Cardiac fibroblast (primary cell): ENCODE measurements at regions not wholly inside any gene's neighbourhood (a gene's known extent, or its start where the extent isn't known, plus 50 kb on each side); places are given as distances from the start of the nearest gene placed in this dataset.

Experiments
- DNase-seq, 2 donors: peaks; one replicate each; pipeline versions ENCODE4 v3.0.0 to v3.0.0-alpha.2; 2010; ENCODE audit warnings: low read depth in 2 of 2
- H3K4me3 ChIP-seq, 2 donors: replicated peaks in 1 of 2; 1 replicate in 1 of 2; 2 replicates in 1 of 2; pipeline ENCODE4 v1.5.1; 2011; ENCODE audit warnings: low read depth in 2 of 2, low read length in 2 of 2, mild to moderate bottlenecking in 2 of 2, moderate library complexity in 1 of 2
- CTCF ChIP-seq: IDR thresholded peaks from one replicate; pipeline ENCODE4 v1.5.1; 2011; ENCODE audit warnings: low read depth, mild to moderate bottlenecking, low read length, inconsistent platforms

- TF ChIP-seq CTCF, result no peak
- DNase-seq, result no peak
Observed at GRCh38 chr3:4233488-4233887, 69.7 kb upstream of the SETMAR start.

GRCh38 chr3:4234889-4235288 is 68.3 kb upstream of the SETMAR start:
- TF ChIP-seq CTCF, result no peak
- H3K4me3 ChIP-seq, result no peak overlapping the region
- DNase-seq, result no peak

More at GRCh38 chr3:4233488-4233887, 69.7 kb upstream of the SETMAR start:
- H3K4me3 ChIP-seq, result no peak overlapping the region

DNA sequence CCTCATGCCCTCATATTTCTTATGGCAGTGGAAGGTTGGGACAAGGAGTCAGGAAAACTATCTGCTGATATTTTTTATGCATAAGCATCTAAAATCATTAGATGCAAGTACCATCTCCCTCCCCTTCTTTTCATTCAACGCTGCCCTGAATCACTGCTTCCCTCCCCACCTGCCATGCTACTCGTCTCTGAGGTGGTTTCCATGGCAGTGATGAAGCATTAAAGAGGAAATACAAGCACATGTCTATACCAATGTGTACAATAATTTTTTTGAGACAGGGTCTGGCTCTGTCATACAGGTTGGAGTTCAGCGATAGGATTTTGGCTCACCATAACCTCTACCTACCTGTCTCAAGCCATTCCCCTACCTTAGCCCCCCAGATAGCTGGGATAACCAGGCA is 67.5 kb upstream of the SETMAR start:
- no peak for TF ChIP-seq CTCF
- no peak overlapping the region for H3K4me3 ChIP-seq
- no peak for DNase-seq

GRCh38 chr3:4241595-4242170 is 61.5 kb upstream of the SETMAR start:
- no peak for TF ChIP-seq CTCF
- no peak for DNase-seq
- no peak overlapping the region for H3K4me3 ChIP-seq

GRCh38 chr3:4245671-4246070 is 57.5 kb upstream of the SETMAR start:
- no peak for TF ChIP-seq CTCF
- no peak for DNase-seq
- H3K4me3 ChIP-seq, result no peak overlapping the region

DNA sequence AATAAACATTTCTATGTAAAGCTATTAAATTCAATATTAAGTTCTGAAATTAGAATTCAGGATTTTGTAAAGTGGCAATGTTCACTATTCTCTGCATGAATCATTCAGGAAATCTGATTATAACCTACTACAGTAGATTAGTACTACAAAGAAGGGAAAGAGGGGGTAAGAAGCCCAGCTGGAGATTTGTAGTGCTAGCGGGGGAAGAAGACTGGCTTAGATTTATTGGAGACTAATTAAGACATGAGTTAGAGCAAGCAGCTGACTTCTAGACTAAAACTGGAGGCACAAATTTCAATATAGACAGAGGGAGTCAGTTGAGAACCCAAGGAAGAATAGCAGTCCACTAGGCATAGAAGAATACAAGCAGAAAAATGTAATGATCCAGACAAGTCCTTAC is 55.8 kb upstream of the SETMAR start:
- TF ChIP-seq CTCF, result no peak
- DNase-seq, result no peak
- no peak overlapping the region for H3K4me3 ChIP-seq

DNA sequence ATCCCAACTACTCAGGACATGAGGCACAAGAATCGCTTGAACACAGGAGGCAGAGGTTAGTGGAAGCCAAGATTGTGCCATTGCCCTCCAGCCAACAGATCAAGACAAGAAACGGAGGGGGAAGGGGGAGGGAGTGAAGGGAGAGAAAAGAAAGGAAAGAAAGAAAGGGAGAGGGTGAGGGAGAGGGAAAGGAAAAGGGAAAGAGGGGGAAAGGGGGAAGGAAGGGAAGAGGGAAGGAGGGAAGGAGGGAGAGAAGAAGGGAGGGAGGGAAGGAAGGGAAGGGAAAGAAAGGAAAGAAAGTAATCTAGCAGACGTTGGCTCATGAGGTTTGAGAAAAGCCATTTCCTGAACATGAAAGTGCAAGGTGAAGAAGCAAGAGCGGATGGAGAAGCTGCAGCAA is 53.1 kb upstream of the SETMAR start:
- H3K4me3 ChIP-seq, result no peak overlapping the region
- no peak for DNase-seq
- TF ChIP-seq CTCF, result no peak
